Stomach (tissue), 4 donors: ENCODE measurements at regions not wholly inside any gene's neighbourhood (a gene's known extent, or its start where the extent isn't known, plus 50 kb on each side); places are given as distances from the start of the nearest gene placed in this dataset.

ENCODE experiments used
- POLR2A ChIP-seq, 4 donors: fragments of 450-650 bp; IDR thresholded peaks; one replicate each; pipeline ENCODE4 v1.6.1; 2016; ENCODE audit warnings: antibody characterized with exemption in 4 of 4, control low read depth in 2 of 4, mild to moderate bottlenecking in 1 of 4, moderate library complexity in 1 of 4
- TF ChIP-seq, protein P1 (sequence below), 7 experiments: fragments of 450-650 bp in 4 of 7; fragments of 200-600 bp in 3 of 7; sonication (generic) in 3 of 7; IDR thresholded peaks; one replicate each; pipeline ENCODE4 v1.5.1; 2016 to 2019; ENCODE audit warnings: antibody characterized with exemption in 7 of 7, control low read depth in 2 of 7, mild to moderate bottlenecking in 1 of 7

DNA sequence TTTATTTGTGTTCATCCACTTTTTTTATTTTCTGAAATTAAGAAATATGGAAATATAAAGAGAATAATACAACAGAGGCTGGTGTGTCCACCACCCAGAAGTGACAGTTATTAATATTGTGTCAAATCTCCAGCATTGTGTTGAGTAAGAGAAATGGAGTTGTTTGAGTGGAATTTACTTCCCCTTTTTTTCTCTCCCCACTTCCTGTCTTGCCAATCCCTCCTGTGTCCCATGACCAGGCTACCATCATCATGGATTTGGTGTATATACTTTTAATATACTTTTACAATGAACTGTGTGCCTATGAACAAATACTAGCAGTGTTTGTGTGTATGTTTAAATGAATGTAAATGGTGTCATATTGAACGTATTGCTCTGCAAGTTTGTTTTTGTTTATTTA, 276.9 kb upstream of the SKOR2 start:
- TF ChIP-seq POLR2A (IDR thresholded peaks at IDR 0.05), result no peak
- TF ChIP-seq, protein P1, sequence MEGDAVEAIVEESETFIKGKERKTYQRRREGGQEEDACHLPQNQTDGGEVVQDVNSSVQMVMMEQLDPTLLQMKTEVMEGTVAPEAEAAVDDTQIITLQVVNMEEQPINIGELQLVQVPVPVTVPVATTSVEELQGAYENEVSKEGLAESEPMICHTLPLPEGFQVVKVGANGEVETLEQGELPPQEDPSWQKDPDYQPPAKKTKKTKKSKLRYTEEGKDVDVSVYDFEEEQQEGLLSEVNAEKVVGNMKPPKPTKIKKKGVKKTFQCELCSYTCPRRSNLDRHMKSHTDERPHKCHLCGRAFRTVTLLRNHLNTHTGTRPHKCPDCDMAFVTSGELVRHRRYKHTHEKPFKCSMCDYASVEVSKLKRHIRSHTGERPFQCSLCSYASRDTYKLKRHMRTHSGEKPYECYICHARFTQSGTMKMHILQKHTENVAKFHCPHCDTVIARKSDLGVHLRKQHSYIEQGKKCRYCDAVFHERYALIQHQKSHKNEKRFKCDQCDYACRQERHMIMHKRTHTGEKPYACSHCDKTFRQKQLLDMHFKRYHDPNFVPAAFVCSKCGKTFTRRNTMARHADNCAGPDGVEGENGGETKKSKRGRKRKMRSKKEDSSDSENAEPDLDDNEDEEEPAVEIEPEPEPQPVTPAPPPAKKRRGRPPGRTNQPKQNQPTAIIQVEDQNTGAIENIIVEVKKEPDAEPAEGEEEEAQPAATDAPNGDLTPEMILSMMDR (IDR thresholded peaks at IDR 0.05), result no peak
